ENCODE measurements at regions not wholly inside any gene's neighbourhood (a gene's known extent, or its start where the extent isn't known, plus 50 kb on each side); places are given as distances from the start of the nearest gene placed in this dataset.

GRCh38 chr21:27047658-27048314 lies 80.9 kb upstream of the ADAMTS5 start:
- no peak for TF ChIP-seq EZH2phosphoT487 (IDR thresholded peaks at IDR 0.05; ENCODE audit: insufficient read depth, low read depth)
- TF ChIP-seq EZH2 (IDR thresholded peaks at IDR 0.05; ENCODE audit: insufficient read depth, poor library complexity, severe bottlenecking), result no peak

Data from GM23248 (cell line).